Neural cell (in vitro differentiated cells): ENCODE measurements at regions not wholly inside any gene's neighbourhood (a gene's known extent, or its start where the extent isn't known, plus 50 kb on each side); places are given as distances from the start of the nearest gene placed in this dataset.
A peak's percentile ranks its signal among the peaks of the same experiment; 100 is the strongest.

ENCODE experiments used
- H2AFZ ChIP-seq: fragments of 200-600, 300-800 bp; sonication (generic), shearing (Covaris generic); 2 replicates; pipeline ENCODE4 v1.6.0; 2014; ENCODE audit warnings: low read depth, mild to moderate bottlenecking, antibody characterized with exemption, low read length, moderate library complexity
- H3F3A ChIP-seq: fragments of 200-600 bp; shearing (Covaris generic); 2 replicates; pipeline ENCODE4 v1.6.1; 2016; ENCODE audit warnings: mild to moderate bottlenecking, moderate library complexity, mixed read lengths, antibody characterized with exemption, low read length; ENCODE audit not compliant: insufficient read depth, poor library complexity, severe bottlenecking
- H3K27ac ChIP-seq: fragments of 200-600, 300-800 bp; sonication (generic), shearing (Covaris generic); 2 replicates; pipeline ENCODE4 v1.5.1; 2014; ENCODE audit warnings: mild to moderate bottlenecking, low read length, moderate library complexity
- H3K27me3 ChIP-seq: fragments of 300-800, 200-600 bp; sonication (generic), shearing (Covaris generic); 2 replicates; pipeline ENCODE4 v1.6.0; 2014; ENCODE audit warnings: mild to moderate bottlenecking, low read depth, low read length, moderate library complexity; ENCODE audit not compliant: insufficient read depth
- H3K36me3 ChIP-seq: fragments of 300-800, 200-600 bp; sonication (generic), shearing (Covaris generic); 2 replicates; pipeline ENCODE4 v1.5.1; 2014; ENCODE audit warnings: mild to moderate bottlenecking, antibody characterized with exemption, low read length, moderate library complexity; ENCODE audit not compliant: insufficient read depth
- H3K4me2 ChIP-seq: fragments of 300-800, 200-600 bp; sonication (generic), shearing (Covaris generic); 2 replicates; pipeline ENCODE4 v1.6.0; 2014; ENCODE audit warnings: mild to moderate bottlenecking, low read length
- H3K4me3 ChIP-seq: fragments of 300-800, 200-600 bp; sonication (generic), shearing (Covaris generic); 2 replicates; pipeline ENCODE4 v1.5.1; 2014; ENCODE audit warnings: mild to moderate bottlenecking, low read length, moderate library complexity
- H3K79me2 ChIP-seq: fragments of 200-600 bp; shearing (Covaris generic); replicated peaks from 2 replicates; pipeline ENCODE4 v1.6.0; 2014; ENCODE audit warnings: mild to moderate bottlenecking, low read length, moderate library complexity; ENCODE audit not compliant: insufficient read depth
- H3K9ac ChIP-seq: fragments of 300-800, 200-600 bp; sonication (generic), shearing (Covaris generic); 2 replicates; pipeline ENCODE4 v1.6.1; 2016; ENCODE audit warnings: mild to moderate bottlenecking, low read length, mixed read lengths
- H3K9me2 ChIP-seq: fragments of 200-600 bp; shearing (Covaris generic); 2 replicates; pipeline ENCODE4 v1.6.1; 2016; ENCODE audit warnings: mild to moderate bottlenecking, low read length, mixed read lengths; ENCODE audit not compliant: insufficient read depth
- H3K9me3 ChIP-seq: fragments of 200-600, 300-800 bp; sonication (generic), shearing (Covaris generic); 2 replicates; pipeline ENCODE4 v1.6.1; 2016; ENCODE audit warnings: mild to moderate bottlenecking, mixed run types, low read length, moderate library complexity, mixed read lengths
- H4K20me1 ChIP-seq: fragments of 200-600 bp; shearing (Covaris generic); 2 replicates; pipeline ENCODE4 v1.6.1; 2016; ENCODE audit warnings: mild to moderate bottlenecking, mixed run types; ENCODE audit not compliant: insufficient read depth
- CTCF ChIP-seq: fragments of 450-650 bp; IDR thresholded peaks from 2 replicates; pipeline ENCODE4 v1.5.1; 2014; ENCODE audit warnings: antibody characterized with exemption, mild to moderate bottlenecking, moderate library complexity; ENCODE audit not compliant: poor library complexity, severe bottlenecking
- EP300 ChIP-seq: fragments of 450-650 bp; conservative IDR thresholded peaks from 2 replicates; pipeline ENCODE4 v1.6.1; 2014; ENCODE audit warnings: antibody characterized with exemption, mild to moderate bottlenecking, moderate library complexity; ENCODE audit not compliant: poor library complexity, severe bottlenecking
- EZH2 ChIP-seq: fragments of 200-600, 300-800 bp; shearing (Covaris generic), sonication (generic); IDR thresholded peaks from 2 replicates; pipeline ENCODE4 v1.6.1; 2014; ENCODE audit warnings: antibody characterized with exemption, low read length, borderline replicate concordance, mild to moderate bottlenecking; ENCODE audit not compliant: insufficient read depth, poor library complexity, severe bottlenecking
- MXI1 ChIP-seq: fragments of 450-650 bp; conservative IDR thresholded peaks from 2 replicates; pipeline ENCODE4 v1.6.1; 2014; ENCODE audit warnings: antibody characterized with exemption, mild to moderate bottlenecking; ENCODE audit not compliant: poor library complexity, severe bottlenecking
- POLR2AphosphoS5 ChIP-seq: IDR thresholded peaks from 2 replicates; pipeline ENCODE4 v1.6.1; 2012
- RAD21 ChIP-seq: fragments of 450-650 bp; conservative IDR thresholded peaks from 2 replicates; pipeline ENCODE4 v1.6.1; 2014; ENCODE audit warnings: antibody characterized with exemption, mild to moderate bottlenecking, moderate library complexity
- SMC3 ChIP-seq: fragments of 450-650 bp; conservative IDR thresholded peaks from 2 replicates; pipeline ENCODE4 v1.6.1; 2014; ENCODE audit warnings: antibody characterized with exemption, mild to moderate bottlenecking, moderate library complexity; ENCODE audit not compliant: poor library complexity
- TAF1 ChIP-seq: IDR thresholded peaks from 2 replicates; pipeline ENCODE4 v1.6.1; 2012; ENCODE audit warnings: low read depth
- TF ChIP-seq, protein P1 (sequence below): IDR thresholded peaks from 2 replicates; pipeline ENCODE4 v1.6.1; 2012; ENCODE audit warnings: borderline replicate concordance

- Histone ChIP-seq H3K27ac (no peak overlapping the region), H3K36me3 (no peaks in the 10 kb centered on the region), H3K9ac (no peak overlapping the region), H3K4me3 (no peak overlapping the region), H4K20me1 (no peaks in the 10 kb centered on the region), H3K9me3 (no peaks in the 10 kb centered on the region), H3K9me2 (no peaks in the 10 kb centered on the region), H2AFZ (no peak overlapping the region), H3K4me2 (no peak overlapping the region), H3F3A (no peaks in the 10 kb centered on the region), H3K79me2 (no peaks in the 10 kb centered on the region), H3K27me3 (no peaks in the 10 kb centered on the region)
- no peak for TF ChIP-seq EZH2
- no peak for TF ChIP-seq CTCF
- TF ChIP-seq RAD21: no peak
- no peak for TF ChIP-seq EP300
- no peak for TF ChIP-seq POLR2AphosphoS5
- TF ChIP-seq, protein P1, sequence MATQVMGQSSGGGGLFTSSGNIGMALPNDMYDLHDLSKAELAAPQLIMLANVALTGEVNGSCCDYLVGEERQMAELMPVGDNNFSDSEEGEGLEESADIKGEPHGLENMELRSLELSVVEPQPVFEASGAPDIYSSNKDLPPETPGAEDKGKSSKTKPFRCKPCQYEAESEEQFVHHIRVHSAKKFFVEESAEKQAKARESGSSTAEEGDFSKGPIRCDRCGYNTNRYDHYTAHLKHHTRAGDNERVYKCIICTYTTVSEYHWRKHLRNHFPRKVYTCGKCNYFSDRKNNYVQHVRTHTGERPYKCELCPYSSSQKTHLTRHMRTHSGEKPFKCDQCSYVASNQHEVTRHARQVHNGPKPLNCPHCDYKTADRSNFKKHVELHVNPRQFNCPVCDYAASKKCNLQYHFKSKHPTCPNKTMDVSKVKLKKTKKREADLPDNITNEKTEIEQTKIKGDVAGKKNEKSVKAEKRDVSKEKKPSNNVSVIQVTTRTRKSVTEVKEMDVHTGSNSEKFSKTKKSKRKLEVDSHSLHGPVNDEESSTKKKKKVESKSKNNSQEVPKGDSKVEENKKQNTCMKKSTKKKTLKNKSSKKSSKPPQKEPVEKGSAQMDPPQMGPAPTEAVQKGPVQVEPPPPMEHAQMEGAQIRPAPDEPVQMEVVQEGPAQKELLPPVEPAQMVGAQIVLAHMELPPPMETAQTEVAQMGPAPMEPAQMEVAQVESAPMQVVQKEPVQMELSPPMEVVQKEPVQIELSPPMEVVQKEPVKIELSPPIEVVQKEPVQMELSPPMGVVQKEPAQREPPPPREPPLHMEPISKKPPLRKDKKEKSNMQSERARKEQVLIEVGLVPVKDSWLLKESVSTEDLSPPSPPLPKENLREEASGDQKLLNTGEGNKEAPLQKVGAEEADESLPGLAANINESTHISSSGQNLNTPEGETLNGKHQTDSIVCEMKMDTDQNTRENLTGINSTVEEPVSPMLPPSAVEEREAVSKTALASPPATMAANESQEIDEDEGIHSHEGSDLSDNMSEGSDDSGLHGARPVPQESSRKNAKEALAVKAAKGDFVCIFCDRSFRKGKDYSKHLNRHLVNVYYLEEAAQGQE: no peak
- no peak for TF ChIP-seq TAF1
- TF ChIP-seq SMC3: no peak
- TF ChIP-seq MXI1: no peak
These were observed 175.0 kb upstream of the CHRM2 start for GRCh38 chr7:136693166-136694119.

DNA sequence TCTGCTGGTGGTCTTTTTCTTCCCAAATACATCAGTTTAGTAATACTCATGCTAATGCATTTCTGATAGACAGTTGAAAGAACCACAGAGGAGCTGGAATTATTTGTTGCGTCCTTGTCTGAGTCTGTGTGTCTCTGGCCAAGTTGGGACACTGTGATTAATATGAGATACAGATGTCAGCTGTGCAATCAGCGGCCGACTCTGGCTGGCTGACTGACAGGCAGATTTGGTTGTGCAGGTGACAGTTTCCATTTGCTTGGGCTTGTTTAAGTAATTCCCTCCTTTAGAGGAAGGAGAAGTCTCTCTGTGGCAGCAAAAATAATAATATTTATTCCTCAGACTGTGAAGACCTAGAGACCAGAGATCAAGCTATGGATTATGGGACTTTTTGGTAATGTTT is 176.2 kb upstream of the CHRM2 start:
- Histone ChIP-seq H3K9ac (no peak overlapping the region), H3K79me2 (no peaks in the 10 kb centered on the region)
- TF ChIP-seq EP300 (peak; percentile 46), EZH2 (no peak)

More for the DNA sequence above, 176.2 kb upstream of the CHRM2 start:
- no peaks in the 10 kb centered on the region for H3F3A ChIP-seq
- no peaks in the 10 kb centered on the region for H3K9me3 ChIP-seq
- no peak overlapping the region for H3K27ac ChIP-seq
- H3K27me3 ChIP-seq: no peaks in the 10 kb centered on the region
- no peak overlapping the region for H3K4me3 ChIP-seq
- H3K9me2 ChIP-seq: no peaks in the 10 kb centered on the region
- no peak overlapping the region for H3K4me2 ChIP-seq
- no peaks in the 10 kb centered on the region for H4K20me1 ChIP-seq
- no peak overlapping the region for H2AFZ ChIP-seq
- no peaks in the 10 kb centered on the region for H3K36me3 ChIP-seq
